GM12865 (cell line): ENCODE measurements at regions not wholly inside any gene's neighbourhood (a gene's known extent, or its start where the extent isn't known, plus 50 kb on each side); places are given as distances from the start of the nearest gene placed in this dataset.

Experiments
- DNase-seq: peaks from one replicate; pipeline ENCODE4 v3.0.0; 2010; ENCODE audit warnings: low read depth
- H3K4me3 ChIP-seq: 2 replicates; pipeline ENCODE4 v1.5.1; 2011; ENCODE audit warnings: mild to moderate bottlenecking, low read depth, low read length, control low read depth
- CTCF ChIP-seq: IDR thresholded peaks from 2 replicates; pipeline ENCODE4 v1.5.1; 2011; ENCODE audit warnings: low read length, control low read depth, low read depth, inconsistent platforms; ENCODE audit not compliant: insufficient read depth; ENCODE audit errors: missing control alignments

DNA sequence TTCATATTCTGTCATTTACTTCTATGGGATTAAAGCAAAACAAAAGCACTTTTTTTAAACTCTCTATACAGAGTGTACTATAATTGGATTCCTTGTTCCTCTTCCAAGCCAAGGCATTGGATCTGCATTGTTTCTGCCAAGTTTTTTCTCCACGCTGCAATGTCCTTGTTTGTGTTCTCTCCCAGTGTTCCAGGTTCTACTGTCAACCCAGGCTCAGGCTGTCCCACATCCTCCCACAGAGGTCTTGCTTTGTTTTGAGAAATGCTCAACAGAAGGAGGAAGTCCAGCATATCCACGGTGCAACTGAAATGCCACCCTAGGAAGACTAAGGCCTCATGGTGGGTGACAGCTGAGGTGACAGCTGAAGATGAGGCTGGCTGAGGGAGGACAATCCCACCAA, 287.1 kb upstream of the PRDM1 start:
- H3K4me3 ChIP-seq = no peak overlapping the region

DNA sequence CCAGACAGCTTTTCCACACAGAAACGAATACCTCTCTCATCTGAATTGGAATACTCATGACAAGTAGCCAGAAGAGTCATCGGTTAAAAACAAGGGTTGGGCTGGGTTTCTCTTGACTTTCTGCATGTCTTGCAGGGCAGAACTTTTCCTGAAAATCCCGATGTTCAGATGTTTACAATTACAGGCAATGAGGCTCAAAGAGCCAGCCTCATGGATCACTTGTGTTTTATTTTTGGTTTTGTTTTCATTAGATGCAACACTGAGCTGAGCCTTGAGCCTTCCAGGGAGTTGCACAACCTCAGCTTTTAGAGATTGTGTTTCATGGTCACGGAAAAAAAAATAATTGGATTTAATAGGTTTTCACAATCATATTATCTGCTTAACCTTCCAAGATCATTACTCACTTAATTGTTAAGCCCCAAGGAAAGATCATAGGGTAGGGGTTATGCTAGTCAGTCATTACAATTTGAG, 288.1 kb upstream of the PRDM1 start:
- TF ChIP-seq CTCF = no peak
- no peak for DNase-seq
- no peak overlapping the region for H3K4me3 ChIP-seq

More for the DNA sequence above, 287.1 kb upstream of the PRDM1 start:
- no peak for DNase-seq
- TF ChIP-seq CTCF = no peak

GRCh38 chr6:105797286-105797979, 288.7 kb upstream of the PRDM1 start:
- H3K4me3 ChIP-seq = no peak overlapping the region
- DNase-seq = no peak
- no peak for TF ChIP-seq CTCF

- no peak for DNase-seq
- no peak for TF ChIP-seq CTCF
- H3K4me3 ChIP-seq = no peak overlapping the region
These were observed 290.1 kb upstream of the PRDM1 start for GRCh38 chr6:105795913-105796517.

- no peak for DNase-seq
- no peak for TF ChIP-seq CTCF
- no peak overlapping the region for H3K4me3 ChIP-seq
These were observed 290.8 kb upstream of the PRDM1 start for GRCh38 chr6:105795366-105795765.

DNA sequence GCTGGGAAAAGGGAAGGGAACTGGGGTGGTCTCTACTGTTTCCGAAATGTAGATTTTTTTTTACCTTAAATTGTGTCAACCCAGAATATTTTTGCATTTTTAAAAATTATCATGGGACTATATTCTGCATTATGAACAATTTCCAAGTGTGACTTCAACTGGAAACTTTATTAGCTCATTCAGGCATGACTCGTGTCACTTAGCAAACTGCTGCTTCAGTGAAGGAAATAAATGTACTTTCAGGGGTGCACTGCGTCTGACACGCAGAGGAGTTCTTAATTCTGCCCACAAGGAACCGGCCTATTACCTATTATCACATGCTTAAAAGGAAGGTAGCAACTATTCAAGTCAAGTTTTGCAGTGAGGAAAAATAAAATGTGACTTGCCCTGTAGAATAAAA, 291.3 kb upstream of the PRDM1 start:
- DNase-seq = no peak
- no peak for TF ChIP-seq CTCF
- no peak overlapping the region for H3K4me3 ChIP-seq
